T-helper 2 cell treated with Interferon-gamma antibody and Interleukin-4, amounts not matched to agents 5 μg/mL and 100 μg/mL, for 36 hours (primary cell): ENCODE measurements at regions not wholly inside any gene's neighbourhood (a gene's known extent, or its start where the extent isn't known, plus 50 kb on each side); places are given as distances from the start of the nearest gene placed in this dataset.

Experiments
- DNase-seq: peaks from one replicate; pipeline ENCODE4 v3.0.0; 2021; ENCODE audit warnings: low spot score
- H3K27ac Mint-ChIP-seq: one replicate; pipeline ENCODE4 v1.8.0; 2021; ENCODE audit warnings: mild to moderate bottlenecking, mixed read lengths
- H3K27me3 Mint-ChIP-seq: one replicate; pipeline ENCODE4 v1.8.0; 2021; ENCODE audit warnings: low read depth, mixed read lengths
- H3K36me3 Mint-ChIP-seq: one replicate; pipeline ENCODE4 v1.8.0; 2021; ENCODE audit warnings: low read depth, mixed read lengths
- H3K4me1 Mint-ChIP-seq: one replicate; pipeline ENCODE4 v1.8.0; 2021; ENCODE audit warnings: low read depth, mixed read lengths
- H3K4me3 Mint-ChIP-seq: one replicate; pipeline ENCODE4 v1.8.0; 2022; ENCODE audit warnings: mild to moderate bottlenecking, moderate library complexity, mixed read lengths
- H3K9me3 Mint-ChIP-seq: one replicate; pipeline ENCODE4 v1.8.0; 2021; ENCODE audit warnings: mixed read lengths

DNA sequence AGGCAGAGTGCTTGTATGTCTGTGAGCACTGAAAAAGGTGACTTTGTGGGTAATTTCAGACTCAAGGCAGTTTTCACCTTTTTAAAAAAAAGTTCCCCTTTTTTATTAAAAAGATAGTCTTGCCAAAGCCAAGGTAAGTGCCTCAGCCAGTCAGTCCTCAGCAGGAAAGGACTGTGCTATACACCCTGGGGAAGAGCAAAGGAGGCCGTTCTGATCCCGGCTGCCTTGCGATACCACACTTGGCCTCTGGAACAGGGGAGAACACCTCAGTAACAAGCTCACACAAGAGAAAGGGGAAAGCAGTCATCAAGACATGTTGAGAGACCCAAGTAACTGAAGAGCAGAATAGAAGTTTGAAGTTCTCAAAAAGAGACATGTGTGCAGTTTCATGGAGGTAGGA, 541.7 kb downstream of the BCOR start:
- no peaks in the 10 kb centered on the region for H3K36me3 Mint-ChIP-seq
- no peak overlapping the region for H3K27ac Mint-ChIP-seq
- no peaks in the 10 kb centered on the region for H3K9me3 Mint-ChIP-seq
- no peaks in the 10 kb centered on the region for H3K27me3 Mint-ChIP-seq
- H3K4me3 Mint-ChIP-seq = no peak overlapping the region
- H3K4me1 Mint-ChIP-seq = no peaks in the 10 kb centered on the region
- DNase-seq = no peak

GRCh38 chrX:39559229-39559628, 538.5 kb downstream of the BCOR start:
- H3K27ac Mint-ChIP-seq = no peak overlapping the region
- no peak overlapping the region for H3K4me3 Mint-ChIP-seq
- no peak for DNase-seq
- no peaks in the 10 kb centered on the region for H3K9me3 Mint-ChIP-seq
- no peaks in the 10 kb centered on the region for H3K27me3 Mint-ChIP-seq
- H3K4me1 Mint-ChIP-seq = no peaks in the 10 kb centered on the region
- no peaks in the 10 kb centered on the region for H3K36me3 Mint-ChIP-seq

DNA sequence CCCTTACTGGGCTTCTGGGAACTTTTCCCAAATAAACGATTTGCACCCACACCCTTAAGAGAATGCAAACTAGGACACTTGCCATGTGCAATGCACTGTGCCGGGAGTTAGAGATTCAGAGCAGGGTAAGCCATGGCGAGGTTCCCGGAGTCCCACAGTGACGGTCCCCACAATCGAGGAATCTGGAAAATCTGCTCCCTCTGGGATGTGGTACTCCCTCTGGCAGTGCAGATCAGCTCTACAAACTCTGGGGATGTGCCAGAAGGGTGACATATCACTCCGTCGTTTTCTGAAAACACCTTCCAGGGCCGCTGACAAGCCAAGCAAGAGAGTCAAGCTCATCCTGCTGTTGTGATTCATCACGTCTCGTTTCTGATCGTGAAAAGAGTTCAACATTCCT, 537.5 kb downstream of the BCOR start:
- no peak overlapping the region for H3K4me3 Mint-ChIP-seq
- H3K36me3 Mint-ChIP-seq = no peaks in the 10 kb centered on the region
- DNase-seq = no peak
- no peaks in the 10 kb centered on the region for H3K27me3 Mint-ChIP-seq
- no peaks in the 10 kb centered on the region for H3K9me3 Mint-ChIP-seq
- no peaks in the 10 kb centered on the region for H3K4me1 Mint-ChIP-seq
- H3K27ac Mint-ChIP-seq = no peak overlapping the region

GRCh38 chrX:39563178-39563577, 534.6 kb downstream of the BCOR start:
- H3K4me1 Mint-ChIP-seq = no peaks in the 10 kb centered on the region
- no peak overlapping the region for H3K4me3 Mint-ChIP-seq
- no peak for DNase-seq
- H3K9me3 Mint-ChIP-seq = no peaks in the 10 kb centered on the region
- H3K27me3 Mint-ChIP-seq = no peaks in the 10 kb centered on the region
- no peaks in the 10 kb centered on the region for H3K36me3 Mint-ChIP-seq
- H3K27ac Mint-ChIP-seq = no peak overlapping the region

DNA sequence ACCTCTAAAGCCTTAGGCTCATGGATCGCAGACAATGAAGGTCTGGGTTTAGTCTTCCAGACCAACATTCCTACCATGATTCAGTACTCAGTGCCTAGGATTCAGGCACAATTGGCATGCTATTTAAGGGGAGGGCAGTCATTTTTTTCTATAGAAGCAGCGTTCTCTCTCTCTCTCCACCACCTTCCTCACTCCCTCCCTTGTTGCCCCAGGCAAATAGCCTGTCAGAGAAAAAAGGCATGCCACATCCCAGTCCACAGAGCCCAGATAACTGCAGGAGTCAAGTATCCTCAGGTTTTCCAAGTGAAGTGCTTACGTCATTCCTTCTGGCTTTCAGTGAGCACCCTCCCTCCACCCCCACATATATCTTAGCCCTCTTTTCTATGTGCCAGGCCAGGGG, 533.0 kb downstream of the BCOR start:
- no peak overlapping the region for H3K4me3 Mint-ChIP-seq
- no peaks in the 10 kb centered on the region for H3K27me3 Mint-ChIP-seq
- no peak for DNase-seq
- H3K9me3 Mint-ChIP-seq = no peaks in the 10 kb centered on the region
- H3K36me3 Mint-ChIP-seq = no peaks in the 10 kb centered on the region
- no peaks in the 10 kb centered on the region for H3K4me1 Mint-ChIP-seq
- H3K27ac Mint-ChIP-seq = no peak overlapping the region

DNA sequence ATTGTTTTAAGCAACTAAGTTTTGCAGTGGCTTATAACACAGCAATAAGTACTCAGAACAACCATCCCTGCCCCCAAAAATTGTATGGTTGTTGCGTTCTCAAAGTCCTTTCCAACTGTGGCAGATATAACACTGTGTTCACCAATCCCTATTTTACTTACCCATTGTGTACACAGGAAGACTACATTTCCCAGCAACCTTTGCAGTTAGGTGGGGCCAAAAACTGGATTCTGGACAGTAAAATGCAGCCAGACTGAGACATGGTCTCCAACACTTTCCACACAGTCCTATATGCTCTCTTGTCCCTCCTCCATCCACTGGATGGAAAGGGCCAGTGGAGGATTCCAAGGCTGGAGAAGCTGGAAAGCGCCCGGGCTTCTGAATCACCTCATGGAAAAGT, 523.6 kb downstream of the BCOR start:
- Mint-ChIP-seq H3K4me1 (peaks cover 18% of the 10 kb centered on the region), H3K36me3 (no peaks in the 10 kb centered on the region)

DNA sequence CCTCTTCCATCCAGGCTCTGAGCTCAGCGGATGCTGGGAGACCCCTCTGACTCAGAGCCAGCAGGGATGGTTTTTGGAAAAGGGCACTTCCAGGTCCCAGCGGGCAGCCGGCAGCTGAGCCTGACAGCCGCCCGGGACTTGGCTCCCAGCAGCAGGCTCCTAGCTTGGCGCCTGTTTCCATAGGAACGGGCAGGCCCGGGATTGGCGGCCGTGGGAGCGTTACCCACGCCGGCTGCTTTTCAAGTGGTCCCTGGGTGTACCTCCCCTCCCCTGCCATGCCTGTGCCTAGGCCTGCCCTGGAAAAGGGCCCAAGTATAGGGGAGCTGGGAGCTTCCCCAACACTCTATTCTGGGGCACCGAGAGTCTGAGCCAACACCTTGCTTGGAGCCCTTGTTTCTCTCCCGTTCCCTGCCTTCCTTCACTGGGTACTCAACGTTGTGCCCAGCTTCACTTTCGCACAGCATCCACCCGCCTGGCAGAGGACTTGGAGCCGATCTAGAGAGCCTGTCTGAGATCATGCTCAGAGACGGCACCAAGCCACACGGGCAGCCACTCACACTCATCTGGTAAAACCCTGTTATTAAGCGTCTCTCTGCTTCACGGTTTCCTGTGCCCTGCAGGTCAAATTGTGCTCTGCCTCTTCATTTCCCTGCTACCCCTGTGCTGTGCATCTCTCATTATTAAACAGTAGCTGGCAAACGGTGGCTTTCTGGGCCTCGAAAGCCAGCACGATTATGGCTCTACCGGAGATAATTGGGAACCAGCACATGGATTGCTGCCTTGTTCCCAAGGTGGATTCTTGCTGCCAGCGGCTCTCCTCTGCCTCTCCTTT, 521.5 kb downstream of the BCOR start:
- Mint-ChIP-seq H3K36me3 (no peaks in the 10 kb centered on the region), H3K4me1 (peaks cover 22% of the 10 kb centered on the region), H3K27me3 (no peaks in the 10 kb centered on the region), H3K27ac (no peak overlapping the region), H3K4me3 (no peak overlapping the region), H3K9me3 (no peaks in the 10 kb centered on the region)
- no peak for DNase-seq

More for the DNA sequence above, 523.6 kb downstream of the BCOR start:
- no peaks in the 10 kb centered on the region for H3K9me3 Mint-ChIP-seq
- no peak overlapping the region for H3K27ac Mint-ChIP-seq
- DNase-seq = no peak
- H3K27me3 Mint-ChIP-seq = no peaks in the 10 kb centered on the region
- H3K4me3 Mint-ChIP-seq = no peak overlapping the region

DNA sequence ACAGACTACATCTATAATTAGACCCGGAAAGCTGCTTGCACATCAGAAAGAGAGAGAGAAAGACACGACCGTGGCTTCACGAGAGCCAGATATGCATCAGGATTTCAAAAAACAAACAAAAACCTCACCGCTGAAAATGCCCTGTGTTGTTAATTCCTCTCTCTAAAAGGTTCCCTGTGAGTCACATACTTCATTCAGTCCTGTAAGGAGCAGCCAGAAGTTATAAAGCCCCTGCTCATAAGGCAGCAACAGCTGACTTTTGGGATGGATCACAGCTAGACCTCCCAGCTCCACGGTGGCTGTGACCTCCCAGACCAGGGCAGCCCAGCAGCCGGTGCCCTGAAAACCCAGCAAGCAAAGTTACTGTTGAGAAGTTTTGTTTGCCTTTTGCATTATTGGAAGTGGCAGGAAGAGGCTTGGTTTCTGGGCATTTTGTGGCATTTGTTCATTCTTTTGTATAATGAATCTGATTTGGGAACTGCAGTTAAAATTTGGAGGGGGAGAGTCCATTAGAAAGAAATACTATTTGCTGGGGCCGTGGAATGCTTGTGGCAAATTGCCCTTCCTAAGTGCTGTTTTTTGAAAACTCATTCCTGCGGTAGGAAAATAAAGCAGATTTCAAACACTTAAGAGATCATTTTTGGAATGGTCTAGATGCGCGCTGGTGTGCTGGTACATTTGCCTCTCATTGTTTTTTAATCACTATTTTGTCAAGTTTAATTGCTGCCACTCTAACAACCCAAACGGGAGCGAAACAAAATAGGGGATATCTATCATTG, 520.4 kb downstream of the BCOR start:
- peak overlapping the region; percentile 49 for H3K27ac Mint-ChIP-seq

GRCh38 chrX:39577985-39578869, 519.5 kb downstream of the BCOR start:
- Mint-ChIP-seq H3K27me3 (no peaks in the 10 kb centered on the region), H3K4me1 (peaks cover 22% of the 10 kb centered on the region), H3K27ac (peak overlapping the region; percentile 70), H3K36me3 (no peaks in the 10 kb centered on the region), H3K4me3 (peak overlapping the region; percentile 76), H3K9me3 (no peaks in the 10 kb centered on the region)
- peak; percentile 71 for DNase-seq

More for the DNA sequence above, 520.4 kb downstream of the BCOR start:
- Mint-ChIP-seq H3K4me3 (peak overlapping the region; percentile 42), H3K4me1 (peaks cover 22% of the 10 kb centered on the region), H3K36me3 (no peaks in the 10 kb centered on the region), H3K9me3 (no peaks in the 10 kb centered on the region), H3K27me3 (no peaks in the 10 kb centered on the region)
- peak; percentile 4 for DNase-seq

GRCh38 chrX:39580043-39580442, 517.7 kb downstream of the BCOR start:
- Mint-ChIP-seq H3K9me3 (no peaks in the 10 kb centered on the region), H3K4me1 (peaks cover 22% of the 10 kb centered on the region), H3K4me3 (no peak overlapping the region), H3K27ac (no peak overlapping the region), H3K27me3 (no peaks in the 10 kb centered on the region), H3K36me3 (no peaks in the 10 kb centered on the region)
- no peak for DNase-seq

DNA sequence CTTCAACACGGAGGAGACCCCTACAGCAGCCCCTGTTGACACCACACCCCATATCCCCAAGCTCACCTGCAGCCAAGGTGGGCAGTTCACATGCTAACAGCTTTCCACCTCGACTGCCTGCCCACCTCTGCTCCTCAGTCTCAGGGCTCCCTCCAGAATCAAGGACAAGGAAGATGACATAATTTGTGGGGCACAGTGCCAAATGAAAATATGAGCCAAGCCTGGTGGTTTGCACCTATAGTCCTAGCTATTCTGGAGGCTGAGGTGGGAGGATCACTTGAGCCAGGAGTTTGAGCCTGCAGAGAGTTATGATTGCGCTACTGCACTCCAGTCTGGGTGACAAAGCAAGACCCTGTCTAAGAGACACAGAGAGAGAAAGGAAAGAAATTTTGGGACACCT, 516.3 kb downstream of the BCOR start:
- peaks cover 22% of the 10 kb centered on the region for H3K4me1 Mint-ChIP-seq
- DNase-seq = no peak
- no peaks in the 10 kb centered on the region for H3K9me3 Mint-ChIP-seq
- no peaks in the 10 kb centered on the region for H3K27me3 Mint-ChIP-seq
- H3K4me3 Mint-ChIP-seq = no peak overlapping the region
- no peak overlapping the region for H3K27ac Mint-ChIP-seq
- H3K36me3 Mint-ChIP-seq = no peaks in the 10 kb centered on the region

DNA sequence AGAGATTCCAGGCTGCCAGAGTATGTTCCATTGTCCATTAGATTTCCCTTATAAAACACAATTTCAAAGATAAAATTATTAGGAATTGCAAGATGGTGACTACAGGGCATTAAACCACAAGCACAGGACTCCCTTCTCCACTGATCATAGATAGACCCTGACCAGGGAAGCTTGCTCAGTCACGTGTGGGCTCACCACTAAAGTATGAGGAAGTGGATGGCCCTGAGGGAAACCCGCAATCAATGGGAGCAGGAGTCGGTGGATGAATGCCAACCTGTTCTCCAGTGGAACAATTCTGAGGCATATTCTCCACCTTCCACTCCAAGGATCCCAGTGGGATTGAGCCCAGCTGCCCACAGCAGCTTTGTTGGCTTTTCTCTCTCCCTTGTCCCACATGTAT, 515.7 kb downstream of the BCOR start:
- Mint-ChIP-seq H3K36me3 (no peaks in the 10 kb centered on the region), H3K27me3 (no peaks in the 10 kb centered on the region), H3K27ac (no peak overlapping the region), H3K4me3 (no peak overlapping the region), H3K9me3 (no peaks in the 10 kb centered on the region), H3K4me1 (peaks cover 20% of the 10 kb centered on the region)
- no peak for DNase-seq

GRCh38 chrX:39582976-39583375, 514.8 kb downstream of the BCOR start:
- H3K36me3 Mint-ChIP-seq = no peaks in the 10 kb centered on the region
- no peaks in the 10 kb centered on the region for H3K9me3 Mint-ChIP-seq
- peaks cover 11% of the 10 kb centered on the region for H3K4me1 Mint-ChIP-seq
- no peak overlapping the region for H3K4me3 Mint-ChIP-seq
- H3K27ac Mint-ChIP-seq = no peak overlapping the region
- H3K27me3 Mint-ChIP-seq = no peaks in the 10 kb centered on the region
- no peak for DNase-seq

DNA sequence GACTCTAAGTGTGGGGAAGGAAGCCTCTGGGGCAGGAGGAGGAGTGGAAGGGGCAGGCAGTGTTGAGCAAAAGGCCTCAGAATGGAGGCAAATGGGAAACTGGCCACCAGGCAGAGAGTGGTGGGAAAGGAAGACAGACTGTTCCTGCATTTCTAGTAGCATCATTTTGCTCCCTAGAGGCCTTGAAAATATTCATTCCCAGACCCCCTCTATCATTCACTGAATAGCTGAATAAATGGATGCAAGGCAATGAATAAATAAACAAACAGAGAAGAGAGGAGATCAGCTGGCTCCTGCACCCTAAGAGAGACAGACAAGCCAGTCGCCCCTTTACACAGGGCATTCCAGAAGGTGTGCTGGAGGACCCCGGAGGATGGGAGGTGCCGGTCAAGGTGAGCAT, 511.9 kb downstream of the BCOR start:
- no peak overlapping the region for H3K27ac Mint-ChIP-seq
- no peak overlapping the region for H3K4me3 Mint-ChIP-seq
- no peaks in the 10 kb centered on the region for H3K36me3 Mint-ChIP-seq
- no peaks in the 10 kb centered on the region for H3K9me3 Mint-ChIP-seq
- no peaks in the 10 kb centered on the region for H3K4me1 Mint-ChIP-seq
- no peak for DNase-seq
- H3K27me3 Mint-ChIP-seq = no peaks in the 10 kb centered on the region
